ENCODE measurements at regions not wholly inside any gene's neighbourhood (a gene's known extent, or its start where the extent isn't known, plus 50 kb on each side); places are given as distances from the start of the nearest gene placed in this dataset.

DNA sequence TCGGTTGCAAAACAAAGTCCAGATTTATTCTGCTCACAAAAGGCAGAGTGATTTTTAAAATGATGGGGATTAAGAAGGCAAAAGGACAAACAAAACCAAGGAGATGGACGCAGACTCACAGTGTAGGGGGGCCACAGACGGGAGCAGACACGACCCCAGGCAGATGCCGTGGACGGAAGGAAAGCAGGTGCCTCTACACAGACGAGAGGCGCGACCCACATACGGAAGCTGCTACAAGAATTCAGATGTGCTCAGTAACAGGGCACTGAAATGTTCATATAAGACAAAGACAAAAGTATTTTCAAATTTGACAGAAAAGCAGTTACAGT, 148.9 kb downstream of the BRD1 start (continued):
- TF ChIP-seq REST (IDR thresholded peaks at IDR 0.05; ENCODE audit: unreplicated experiment): no peak

DNA sequence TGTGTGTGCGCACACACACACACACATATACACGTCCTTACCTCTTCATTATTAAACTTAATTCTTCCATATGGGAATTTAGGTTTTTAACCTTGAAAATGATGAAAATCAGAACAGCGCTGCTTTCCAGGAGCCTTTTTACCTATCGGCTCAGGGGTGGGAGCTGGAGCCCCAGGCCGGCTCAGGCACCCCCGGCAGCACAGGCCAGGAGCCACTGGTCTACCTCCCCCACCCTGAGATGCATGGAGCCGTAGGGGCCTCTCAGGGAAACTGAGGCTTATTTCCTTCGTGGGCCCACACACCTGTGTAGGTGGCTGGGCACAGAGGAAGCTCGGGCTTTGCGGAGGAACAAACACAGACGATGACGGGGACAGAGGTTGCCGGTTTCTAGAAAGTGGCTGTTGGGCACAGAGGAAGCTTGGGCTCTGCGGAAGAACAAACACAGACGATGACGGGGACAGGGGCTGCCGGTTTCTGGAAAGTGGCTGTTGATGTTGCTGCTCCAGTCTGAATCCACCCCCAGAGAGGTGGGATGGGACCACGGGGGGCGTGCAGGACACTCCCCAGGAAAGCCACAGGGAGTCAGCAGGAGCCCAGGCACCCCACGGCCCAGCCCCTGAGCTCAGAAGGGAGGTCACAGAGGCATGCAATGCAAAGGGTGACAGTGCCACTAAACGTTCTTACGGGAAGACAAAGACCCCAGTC, 149.4 kb downstream of the BRD1 start:
- DNase-seq (ENCODE audit: low spot score): no peak
- no peaks in the 10 kb centered on the region for H3K9me2 ChIP-seq (ENCODE audit: insufficient read depth)
- H3K27me3 Mint-ChIP-seq (ENCODE audit: insufficient read depth, low read depth, poor library complexity): peaks cover 14% of the 10 kb centered on the region
- H3K36me3 ChIP-seq (ENCODE audit: insufficient read depth): peaks cover 4% of the 10 kb centered on the region; the same call in 1 of the 2 replicates
- no peaks in the 10 kb centered on the region for H3K4me1 ChIP-seq (ENCODE audit: insufficient read depth)
- H3K27ac Mint-ChIP-seq: no peak overlapping the region
- no peak overlapping the region for H3K27ac ChIP-seq (ENCODE audit: low read depth)
- H3K9me3 Mint-ChIP-seq: no peaks in the 10 kb centered on the region
- ATAC-seq: no peak
- H3K36me3 Mint-ChIP-seq (ENCODE audit: low read depth): no peaks in the 10 kb centered on the region
- no peak overlapping the region for H3K4me3 Mint-ChIP-seq
- H3F3A ChIP-seq (replicated peaks; ENCODE audit: low read depth): no peaks in the 10 kb centered on the region
- no peak overlapping the region for H2AFZ ChIP-seq
- no peak overlapping the region for H3K4me3 ChIP-seq
- no peaks in the 10 kb centered on the region for H3K4me1 Mint-ChIP-seq
- TF ChIP-seq ETS1 (IDR thresholded peaks at IDR 0.05) (no peak), EZH2phosphoT487 (IDR thresholded peaks at IDR 0.05; ENCODE audit: unreplicated experiment) (no peak), EZH2 (IDR thresholded peaks at IDR 0.05; ENCODE audit: low read depth, unreplicated experiment) (no peak), ZNF462 (CRISPR knock-in tag; IDR thresholded peaks at IDR 0.05) (no peak), REST (IDR thresholded peaks at IDR 0.05; ENCODE audit: unreplicated experiment) (no peak)
- no peaks in the 10 kb centered on the region for H4K20me1 ChIP-seq (replicated peaks; ENCODE audit: insufficient read depth)
- no peaks in the 10 kb centered on the region for H3K79me2 ChIP-seq (replicated peaks; ENCODE audit: insufficient read depth)
- H3K4me2 ChIP-seq: no peak overlapping the region
- no peaks in the 10 kb centered on the region for H3K27me3 ChIP-seq (ENCODE audit: insufficient read depth)

Measured in GM23338 (cell line).